GM20431 (cell line): ENCODE measurements at regions not wholly inside any gene's neighbourhood (a gene's known extent, or its start where the extent isn't known, plus 50 kb on each side); places are given as distances from the start of the nearest gene placed in this dataset.

ENCODE experiments used
- in situ Hi-C: fragments of 300-500 bp; cut with MseI, MboI; formaldehyde crosslinking; loops from one replicate; pipeline ENCODE4 v1.15.0; 2020; ENCODE audit warnings: low sequenced_read_pairs; ENCODE audit not compliant: unreplicated experiment

- in situ Hi-C loops = no loop called here
These were observed 564.0 kb upstream of the ZNF462 start for GRCh38 chr9:106298997-106299396.

- in situ Hi-C loops = no loop called here
These were observed 558.5 kb upstream of the ZNF462 start for GRCh38 chr9:106304401-106304920.

GRCh38 chr9:106305428-106306133, 557.4 kb upstream of the ZNF462 start:
- in situ Hi-C loops = no loop called here

DNA sequence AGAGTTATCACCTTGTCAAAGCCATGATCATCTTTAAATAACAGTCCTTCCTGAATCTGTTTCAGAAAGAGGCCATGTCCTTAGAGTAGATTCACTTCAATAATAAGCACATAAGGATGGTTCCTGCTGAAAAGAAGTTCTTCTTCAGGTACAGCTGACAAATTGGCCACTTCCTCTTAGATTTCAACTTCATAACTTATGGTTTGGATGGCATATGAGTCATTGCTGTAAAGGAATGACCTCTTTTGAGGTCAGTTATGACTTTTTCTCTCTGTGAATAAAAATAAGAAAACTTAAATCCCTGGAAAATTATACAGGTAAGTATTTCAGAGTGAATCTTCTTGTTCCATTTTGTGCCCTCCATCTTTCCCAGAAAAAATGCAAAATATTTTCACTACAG, 555.3 kb upstream of the ZNF462 start:
- in situ Hi-C loops = no loop called here

DNA sequence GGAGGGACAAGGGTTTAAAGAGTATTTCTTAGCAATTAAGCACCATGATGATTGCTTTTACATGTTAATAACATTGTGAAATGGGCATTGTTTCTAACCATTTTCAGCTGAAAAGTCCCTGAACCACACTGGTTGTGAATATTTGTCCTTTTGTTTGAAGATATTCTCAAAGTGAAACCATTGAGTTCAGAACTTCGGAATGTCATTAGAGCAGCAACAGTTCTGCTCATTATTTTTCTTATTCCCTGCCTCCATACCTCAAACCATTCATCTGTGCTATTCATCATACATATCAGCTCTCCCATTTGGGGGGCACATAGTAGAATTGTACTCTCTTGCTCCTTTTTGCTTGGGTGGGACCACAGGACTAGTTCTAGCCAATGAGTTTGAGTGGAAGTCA, 553.0 kb upstream of the ZNF462 start:
- in situ Hi-C loops = no loop called here

DNA sequence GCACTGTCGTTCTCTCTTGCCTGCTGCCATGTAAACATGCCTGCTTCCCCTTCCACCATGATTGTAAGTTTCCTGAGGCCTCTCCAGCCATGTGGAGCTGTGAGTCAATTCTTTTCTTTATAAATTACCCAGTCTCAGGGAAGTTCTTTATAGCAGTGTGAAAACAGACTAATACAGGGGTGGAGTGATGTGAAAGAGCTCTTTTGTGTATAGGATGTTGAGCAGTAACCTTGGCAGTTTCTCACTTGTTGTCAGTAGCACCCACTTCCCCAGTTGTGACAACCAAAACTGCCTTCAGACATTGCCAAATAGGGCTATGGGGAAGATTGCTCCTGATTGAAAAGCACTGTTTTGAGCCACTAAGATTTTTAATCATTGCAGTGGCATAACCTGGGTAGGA, 552.2 kb upstream of the ZNF462 start:
- in situ Hi-C loops = no loop called here

DNA sequence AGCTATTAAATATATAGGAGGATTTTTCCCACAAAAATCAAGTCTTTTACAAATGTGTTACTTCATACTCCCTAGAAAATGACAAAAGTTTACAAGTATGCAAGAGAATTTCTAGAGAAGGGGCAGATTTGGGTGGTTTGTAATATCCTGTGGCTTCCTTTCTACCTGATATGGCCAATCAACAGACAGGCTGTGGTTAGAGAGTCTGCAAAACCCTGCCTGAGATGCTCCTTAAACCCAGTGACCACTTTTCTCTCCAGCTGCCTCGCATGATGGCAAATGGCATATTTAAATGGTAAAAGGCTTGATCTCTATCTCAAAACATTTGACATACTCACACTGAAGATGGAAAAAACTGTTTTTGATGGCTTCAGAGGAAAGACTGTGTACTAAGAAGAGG, 550.1 kb upstream of the ZNF462 start:
- in situ Hi-C loops = no loop called here

DNA sequence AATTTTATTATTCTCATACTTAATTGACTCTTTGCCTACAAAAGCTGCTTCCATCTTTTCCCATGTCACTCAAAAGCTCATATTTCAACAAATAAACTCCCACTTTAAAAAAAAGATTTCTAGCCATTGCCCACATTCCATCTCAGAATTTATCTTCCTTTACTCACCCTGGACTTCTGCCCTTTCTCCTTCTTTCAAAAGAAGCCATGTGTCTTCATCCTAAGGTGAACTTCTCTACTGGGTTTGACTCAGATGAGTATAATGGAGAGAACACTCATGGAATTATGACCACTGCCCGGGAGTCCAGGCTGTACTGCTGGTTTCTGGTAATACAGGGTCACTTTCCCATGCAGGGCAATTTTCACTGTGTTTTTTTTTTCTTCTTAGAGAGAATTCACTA, 548.5 kb upstream of the ZNF462 start:
- in situ Hi-C loops = no loop called here

- in situ Hi-C loops = no loop called here
These were observed 541.4 kb upstream of the ZNF462 start for GRCh38 chr9:106321394-106322180.

DNA sequence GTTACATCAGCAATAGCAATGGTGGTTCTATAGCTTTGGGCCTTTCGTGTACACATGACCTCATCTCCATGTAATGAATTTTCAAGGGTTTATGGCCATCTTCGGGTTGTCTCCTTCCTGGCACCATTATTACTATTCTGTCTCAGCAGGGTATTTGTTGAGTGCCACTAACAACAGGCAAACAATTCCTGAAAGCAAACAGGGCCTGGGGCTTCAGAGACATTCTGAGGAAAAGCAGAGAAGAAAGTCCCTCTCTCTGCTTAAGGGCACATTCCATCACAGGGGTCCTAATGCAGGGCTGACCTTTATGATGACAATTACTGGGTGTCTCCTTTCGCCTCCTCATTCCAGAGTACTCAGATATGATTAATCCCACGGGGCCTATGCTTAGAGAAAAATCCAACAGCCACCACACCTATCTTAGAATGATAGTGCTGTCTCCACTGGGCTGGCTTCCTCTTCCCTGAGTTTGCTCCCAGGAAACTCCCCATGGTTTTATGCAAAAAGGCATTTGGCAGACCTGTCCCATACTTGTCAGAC, 540.2 kb upstream of the ZNF462 start:
- in situ Hi-C loops = no loop called here

GRCh38 chr9:106324053-106324585, 538.8 kb upstream of the ZNF462 start:
- in situ Hi-C loops = no loop called here

DNA sequence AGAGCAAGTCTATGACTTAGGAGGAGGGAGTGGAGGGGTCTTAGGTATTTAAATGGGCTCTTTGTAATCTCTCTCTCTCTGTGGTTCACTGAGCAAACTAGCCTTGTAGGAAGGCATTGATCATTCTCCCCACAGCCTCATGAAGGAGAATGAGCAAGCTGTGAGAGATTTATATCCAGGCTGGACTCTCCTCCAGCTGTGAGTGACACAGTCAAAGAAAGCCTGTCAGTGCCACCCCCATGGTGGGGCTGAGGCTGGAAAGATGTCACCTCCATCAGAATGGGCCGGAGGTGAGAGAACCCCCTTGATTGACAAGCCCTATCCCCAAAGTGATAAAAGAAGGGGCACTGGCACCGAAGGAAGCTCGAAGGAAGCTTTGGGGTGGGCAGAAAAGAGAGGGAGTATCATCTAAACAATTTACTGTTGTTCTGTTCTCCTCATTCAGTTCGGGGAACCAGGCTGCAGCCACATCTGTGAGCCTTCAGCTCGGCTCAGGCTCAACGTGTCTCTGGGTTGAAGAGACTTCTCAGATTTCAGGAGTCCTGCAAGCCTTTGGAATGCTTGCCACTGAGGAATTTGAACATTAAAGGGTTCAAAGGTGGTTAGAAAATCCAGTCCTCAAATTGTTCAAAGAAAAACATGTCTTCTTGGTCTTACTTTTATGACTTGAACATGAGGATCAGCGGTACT, 538.2 kb upstream of the ZNF462 start:
- in situ Hi-C loops = no loop called here

GRCh38 chr9:106326493-106326892, 536.5 kb upstream of the ZNF462 start:
- in situ Hi-C loops = no loop called here

GRCh38 chr9:106333481-106333880, 529.5 kb upstream of the ZNF462 start:
- in situ Hi-C loops = no loop called here

DNA sequence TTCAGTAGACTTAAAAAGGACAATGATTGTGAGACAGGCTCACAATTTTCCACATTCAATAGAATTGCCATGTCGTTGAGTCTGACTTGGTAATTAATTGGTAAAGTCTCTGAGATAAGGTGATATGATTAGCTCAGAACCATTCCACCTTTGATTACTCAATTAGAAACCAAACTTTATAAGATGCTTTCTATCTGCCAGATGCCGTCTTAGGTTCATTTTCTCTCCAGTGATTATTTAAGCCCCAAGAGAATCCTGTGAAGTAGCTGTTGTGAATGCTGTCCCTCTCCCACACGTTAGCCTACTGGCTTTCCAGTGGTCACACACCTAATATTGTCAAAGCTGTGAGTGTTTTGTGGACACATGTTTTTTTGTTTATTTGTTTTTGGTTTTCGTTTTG, 528.9 kb upstream of the ZNF462 start:
- in situ Hi-C loops = no loop called here

- in situ Hi-C loops = no loop called here
These were observed 523.1 kb upstream of the ZNF462 start for GRCh38 chr9:106339882-106340281.

- in situ Hi-C loops = no loop called here
These were observed 512.2 kb upstream of the ZNF462 start for GRCh38 chr9:106350777-106351176.

GRCh38 chr9:106356924-106357323, 506.0 kb upstream of the ZNF462 start:
- in situ Hi-C loops = no loop called here

GRCh38 chr9:106358331-106358730, 504.6 kb upstream of the ZNF462 start:
- in situ Hi-C loops = no loop called here

DNA sequence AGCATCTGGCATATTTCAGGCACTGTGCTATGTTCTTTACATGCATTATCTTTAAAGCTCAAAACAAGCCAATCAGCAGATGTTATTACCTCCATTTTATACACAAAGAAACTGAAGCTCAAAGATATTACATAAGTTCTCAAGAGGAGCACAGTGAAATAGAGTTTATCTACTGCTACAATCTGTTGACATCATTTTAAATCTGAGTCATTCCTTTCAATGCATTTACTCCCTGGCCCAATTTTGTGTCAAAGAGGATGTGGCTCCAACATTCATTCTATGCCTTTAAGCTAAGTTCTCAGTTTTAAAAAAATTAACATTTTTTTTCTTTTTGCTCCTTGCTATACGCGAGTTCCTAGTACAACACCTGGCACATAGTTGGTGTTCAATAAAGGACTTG, 486.3 kb upstream of the ZNF462 start:
- in situ Hi-C loops = no loop called here
